Ovary (tissue), 7 donors: ENCODE measurements at regions not wholly inside any gene's neighbourhood (a gene's known extent, or its start where the extent isn't known, plus 50 kb on each side); places are given as distances from the start of the nearest gene placed in this dataset.

Source experiments
- DNase-seq, 5 donors: peaks; one replicate each; pipeline ENCODE4 v3.0.0-alpha.2; 2019 to 2020
- H3K27ac ChIP-seq, 2 donors: fragments of 200-600 bp; one replicate each; pipeline versions ENCODE4 v1.5.1 to v1.8.0; 2019 to 2022
- H3K27me3 ChIP-seq: fragments of 200-600 bp; one replicate; pipeline ENCODE4 v1.8.0; 2022
- H3K36me3 ChIP-seq: fragments of 200-600 bp; sonication (generic); one replicate; pipeline ENCODE4 v1.5.1; 2019
- H3K4me1 ChIP-seq: one replicate; pipeline ENCODE4 v1.8.1; 2013; ENCODE audit warnings: mild to moderate bottlenecking, moderate library complexity; ENCODE audit not compliant: insufficient read depth
- H3K4me3 ChIP-seq: fragments of 200-600 bp; sonication (generic); one replicate; pipeline ENCODE4 v1.5.1; 2017
- H3K9me3 ChIP-seq, 2 donors: fragments of 200-600 bp in 1 of 2; sonication (generic) in 1 of 2; one replicate each; pipeline versions ENCODE4 v1.5.1 to v1.8.1; 2013 to 2019; ENCODE audit warnings: mild to moderate bottlenecking in 1 of 2, moderate library complexity in 1 of 2
- CTCF ChIP-seq, 3 donors: fragments of 450-650 bp in 2 of 3; fragments of 200-600 bp in 1 of 3; IDR thresholded peaks; one replicate each; pipeline versions ENCODE4 v1.5.1 to v1.8.0; 2016 to 2022; ENCODE audit warnings: antibody characterized with exemption in 3 of 3, mild to moderate bottlenecking in 1 of 3
- EP300 ChIP-seq: sonication (generic); formaldehyde crosslinking; IDR thresholded peaks from one replicate; pipeline ENCODE4 v1.6.1; 2017; ENCODE audit warnings: antibody characterized with exemption
- POLR2A ChIP-seq: fragments of 450-650 bp; IDR thresholded peaks from one replicate; pipeline ENCODE4 v1.6.1; 2017; ENCODE audit warnings: antibody characterized with exemption, mild to moderate bottlenecking, moderate library complexity
- WGBS, 3 donors: extraction: QIAGEN DNeasy Blood & Tissue Kit in 1 of 3; methylation state at CpG; one replicate each; pipeline versions ENCODE4 v1.1.5 to v1.1.7; 2013 to 2017; 5-methylcytosine and 5-hydroxymethylcytosine counted together
- intact Hi-C, 4 donors: fragments of 100-400 bp; cut with DNase I; formaldehyde crosslinking; loops; one replicate each; pipeline versions ENCODE4 v1.11.0 to v1.15.1; 2022 to 2023
- donor health status: DM: no; HTN: no; CAD: no; lungs with moderate emphysema.
- donor health status: DM: no; HTN: no; CAD: no.
- donor health status: Bipolar disorder and iron deficiency.
- donor health status: DM: no; HTN: no; CAD: no.
- donor health status: DM: yes; HTN: yes; CAD: no.

GRCh38 chr14:61212546-61212945 is 68.6 kb downstream of the TMEM30B start:
- DNase-seq: no peak
- TF ChIP-seq POLR2A: no peak
- no peak for TF ChIP-seq EP300
- H3K9me3 ChIP-seq: no peaks in the 10 kb centered on the region
- H3K27ac ChIP-seq: no peak overlapping the region
- peaks cover 2% of the 10 kb centered on the region for H3K4me1 ChIP-seq
- WGBS, 3 donors: 71 to 90% (median 81%) methylated on average over 1 of the region's 1 CpG
- H3K27me3 ChIP-seq: no peaks in the 10 kb centered on the region
- no peak overlapping the region for H3K4me3 ChIP-seq
- intact Hi-C loops: no loop called here
- no peaks in the 10 kb centered on the region for H3K36me3 ChIP-seq

- no peaks in the 10 kb centered on the region for H3K27me3 ChIP-seq
- 76 to 80% (median 78%) methylated on average over 9 of the region's 9 CpGs for WGBS, 3 donors
- no peaks in the 10 kb centered on the region for H3K9me3 ChIP-seq
- DNase-seq: no peak
- intact Hi-C loops: no loop called here
- no peaks in the 10 kb centered on the region for H3K36me3 ChIP-seq
- TF ChIP-seq POLR2A: no peak
- TF ChIP-seq CTCF (IDR thresholded peaks at IDR 0.05): no peak
- no peak for TF ChIP-seq EP300
- H3K27ac ChIP-seq: no peak overlapping the region
- H3K4me1 ChIP-seq: no peaks in the 10 kb centered on the region
- H3K4me3 ChIP-seq: no peak overlapping the region
These were observed 69.5 kb downstream of the TMEM30B start for GRCh38 chr14:61211476-61212255.

GRCh38 chr14:61203081-61203753 is 77.9 kb downstream of the TMEM30B start:
- Histone ChIP-seq H3K9me3 (no peaks in the 10 kb centered on the region), H3K27ac (no peak overlapping the region), H3K4me1 (no peaks in the 10 kb centered on the region), H3K36me3 (no peaks in the 10 kb centered on the region), H3K4me3 (no peak overlapping the region), H3K27me3 (no peaks in the 10 kb centered on the region)
- no peak for DNase-seq
- no peak for TF ChIP-seq EP300
- WGBS, 3 donors: 58 to 66% (median 58%) methylated on average over 10 of the region's 10 CpGs
- intact Hi-C loops: no loop called here

- no peak overlapping the region for H3K4me3 ChIP-seq
- H3K27me3 ChIP-seq: no peaks in the 10 kb centered on the region
- TF ChIP-seq EP300 (no peak), POLR2A (no peak)
- no peaks in the 10 kb centered on the region for H3K36me3 ChIP-seq
- H3K4me1 ChIP-seq: no peaks in the 10 kb centered on the region
- no peak for DNase-seq
- H3K9me3 ChIP-seq: no peaks in the 10 kb centered on the region
- intact Hi-C loops: no loop called here
- no peak overlapping the region for H3K27ac ChIP-seq
- WGBS, 3 donors: 71 to 79% (median 76%) methylated on average over 3 of the region's 3 CpGs
These were observed 79.0 kb downstream of the TMEM30B start for GRCh38 chr14:61202124-61202523.

- Histone ChIP-seq H3K27ac (no peak overlapping the region), H3K4me3 (no peak overlapping the region), H3K36me3 (no peaks in the 10 kb centered on the region), H3K27me3 (no peaks in the 10 kb centered on the region), H3K9me3 (no peaks in the 10 kb centered on the region), H3K4me1 (no peaks in the 10 kb centered on the region)
- TF ChIP-seq EP300: no peak
- TF ChIP-seq POLR2A: no peak
- TF ChIP-seq CTCF (IDR thresholded peaks at IDR 0.05): no peak
- 59 to 60% (median 60%) methylated on average over 3 of the region's 3 CpGs for WGBS, 3 donors
- intact Hi-C loops: no loop called here
- DNase-seq: no peak
These were observed 80.0 kb downstream of the TMEM30B start for GRCh38 chr14:61201171-61201570.

GRCh38 chr14:61197416-61197815 is 83.7 kb downstream of the TMEM30B start:
- no peak for TF ChIP-seq EP300
- no peak for TF ChIP-seq CTCF (IDR thresholded peaks at IDR 0.05)
- TF ChIP-seq POLR2A: no peak
- H3K27ac ChIP-seq: no peak overlapping the region
- 65 to 87% (median 80%) methylated on average over 4 of the region's 4 CpGs for WGBS, 3 donors
- H3K9me3 ChIP-seq: no peaks in the 10 kb centered on the region
- intact Hi-C loops: no loop called here
- DNase-seq: no peak
- no peak overlapping the region for H3K4me3 ChIP-seq
- H3K36me3 ChIP-seq: no peaks in the 10 kb centered on the region
- H3K4me1 ChIP-seq: no peaks in the 10 kb centered on the region
- H3K27me3 ChIP-seq: no peaks in the 10 kb centered on the region
